Gastrocnemius medialis (tissue), 4 donors: ENCODE measurements at regions not wholly inside any gene's neighbourhood (a gene's known extent, or its start where the extent isn't known, plus 50 kb on each side); places are given as distances from the start of the nearest gene placed in this dataset.

ENCODE experiments used
- POLR2A ChIP-seq, 2 donors: fragments of 450-650 bp; IDR thresholded peaks; one replicate each; pipeline ENCODE4 v1.6.1; 2017; ENCODE audit warnings: antibody characterized with exemption in 2 of 2, mild to moderate bottlenecking in 2 of 2, moderate library complexity in 2 of 2
- TF ChIP-seq, protein P1 (sequence below), 5 experiments: fragments of 450-650 bp in 3 of 5; fragments of 200-600 bp in 2 of 5; sonication (generic) in 2 of 5; IDR thresholded peaks in 4 of 5; conservative IDR thresholded peaks in 1 of 5; 1 replicate in 4 of 5; 2 replicates in 1 of 5; pipeline ENCODE4 v1.5.1; 2016 to 2019; ENCODE audit warnings: antibody characterized with exemption in 5 of 5, mild to moderate bottlenecking in 3 of 5, moderate library complexity in 3 of 5

DNA sequence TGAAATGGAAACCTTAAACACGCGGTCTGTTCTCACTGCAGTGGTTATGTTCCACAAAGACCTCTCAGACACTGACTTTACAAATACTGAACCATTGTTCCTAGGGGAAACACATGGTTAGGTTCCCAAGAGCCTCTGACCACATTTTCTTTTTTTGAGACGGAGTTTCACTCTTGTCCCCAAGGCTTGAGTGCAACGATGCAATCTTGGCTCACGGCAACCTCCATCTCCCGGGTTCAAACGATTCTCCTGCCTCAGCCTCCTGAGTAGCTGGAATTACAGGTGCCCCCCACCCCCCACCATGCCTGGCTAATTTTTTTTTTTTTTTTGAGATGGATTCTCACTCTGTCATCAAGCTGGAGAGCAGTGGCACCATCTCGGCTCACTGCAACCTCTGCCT lies 179.7 kb downstream of the RBFOX3 start:
- TF ChIP-seq POLR2A (IDR thresholded peaks at IDR 0.05): no peak
- TF ChIP-seq, protein P1, sequence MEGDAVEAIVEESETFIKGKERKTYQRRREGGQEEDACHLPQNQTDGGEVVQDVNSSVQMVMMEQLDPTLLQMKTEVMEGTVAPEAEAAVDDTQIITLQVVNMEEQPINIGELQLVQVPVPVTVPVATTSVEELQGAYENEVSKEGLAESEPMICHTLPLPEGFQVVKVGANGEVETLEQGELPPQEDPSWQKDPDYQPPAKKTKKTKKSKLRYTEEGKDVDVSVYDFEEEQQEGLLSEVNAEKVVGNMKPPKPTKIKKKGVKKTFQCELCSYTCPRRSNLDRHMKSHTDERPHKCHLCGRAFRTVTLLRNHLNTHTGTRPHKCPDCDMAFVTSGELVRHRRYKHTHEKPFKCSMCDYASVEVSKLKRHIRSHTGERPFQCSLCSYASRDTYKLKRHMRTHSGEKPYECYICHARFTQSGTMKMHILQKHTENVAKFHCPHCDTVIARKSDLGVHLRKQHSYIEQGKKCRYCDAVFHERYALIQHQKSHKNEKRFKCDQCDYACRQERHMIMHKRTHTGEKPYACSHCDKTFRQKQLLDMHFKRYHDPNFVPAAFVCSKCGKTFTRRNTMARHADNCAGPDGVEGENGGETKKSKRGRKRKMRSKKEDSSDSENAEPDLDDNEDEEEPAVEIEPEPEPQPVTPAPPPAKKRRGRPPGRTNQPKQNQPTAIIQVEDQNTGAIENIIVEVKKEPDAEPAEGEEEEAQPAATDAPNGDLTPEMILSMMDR (IDR thresholded peaks at IDR 0.05 in 4 of 5, conservative IDR thresholded peaks at IDR 0.05 in 1 of 5): no peak
